GM12873 (cell line): ENCODE measurements at regions not wholly inside any gene's neighbourhood (a gene's known extent, or its start where the extent isn't known, plus 50 kb on each side); places are given as distances from the start of the nearest gene placed in this dataset.

Source experiments
- CTCF ChIP-seq: IDR thresholded peaks from 2 replicates; pipeline ENCODE4 v1.5.1; 2012; ENCODE audit warnings: low read depth, mild to moderate bottlenecking, moderate library complexity, low read length, control low read depth; ENCODE audit not compliant: insufficient read depth; ENCODE audit errors: missing control alignments

DNA sequence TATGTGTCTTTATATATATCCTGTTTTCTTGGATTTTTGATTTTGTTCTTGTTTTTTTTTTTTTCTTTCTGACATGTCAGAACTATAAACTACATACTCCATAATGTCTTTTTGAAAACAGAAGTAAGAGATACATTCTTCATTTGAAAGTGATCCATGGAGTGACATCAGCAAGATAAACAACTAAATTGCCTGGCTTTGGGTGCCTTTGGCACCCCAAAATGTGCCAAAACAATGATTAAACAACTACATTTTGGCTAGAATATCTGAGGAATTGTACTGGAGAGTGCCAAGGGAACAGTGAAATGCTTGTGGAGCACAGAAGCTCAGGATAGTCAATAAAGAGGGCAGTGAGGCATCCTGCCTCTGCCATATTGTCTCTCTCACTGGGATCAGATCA, 766.1 kb upstream of the ANO3 start:
- no peak for TF ChIP-seq CTCF

GRCh38 chr11:25566298-25567200, 765.4 kb upstream of the ANO3 start:
- TF ChIP-seq CTCF = no peak

- TF ChIP-seq CTCF = no peak
Observed at GRCh38 chr11:25576320-25576719, 755.6 kb upstream of the ANO3 start.

DNA sequence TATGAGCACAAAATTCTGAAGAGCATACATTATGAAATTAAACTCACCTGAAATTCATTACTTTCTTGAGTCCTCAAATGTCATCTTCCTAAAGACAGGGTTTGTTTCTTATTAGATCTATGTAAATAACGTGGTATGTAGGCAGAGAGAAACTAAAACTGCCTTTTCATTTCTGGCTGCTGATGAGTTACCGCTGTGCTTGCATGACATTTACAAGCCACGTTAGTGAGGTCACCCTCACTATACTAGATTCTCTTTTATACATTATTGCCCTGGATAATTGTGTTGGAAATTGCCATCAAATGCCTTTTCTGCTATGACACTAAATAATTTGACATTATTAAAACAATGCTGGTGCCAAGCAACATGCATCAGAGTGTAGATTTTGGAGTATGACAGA, 748.3 kb upstream of the ANO3 start:
- no peak for TF ChIP-seq CTCF

DNA sequence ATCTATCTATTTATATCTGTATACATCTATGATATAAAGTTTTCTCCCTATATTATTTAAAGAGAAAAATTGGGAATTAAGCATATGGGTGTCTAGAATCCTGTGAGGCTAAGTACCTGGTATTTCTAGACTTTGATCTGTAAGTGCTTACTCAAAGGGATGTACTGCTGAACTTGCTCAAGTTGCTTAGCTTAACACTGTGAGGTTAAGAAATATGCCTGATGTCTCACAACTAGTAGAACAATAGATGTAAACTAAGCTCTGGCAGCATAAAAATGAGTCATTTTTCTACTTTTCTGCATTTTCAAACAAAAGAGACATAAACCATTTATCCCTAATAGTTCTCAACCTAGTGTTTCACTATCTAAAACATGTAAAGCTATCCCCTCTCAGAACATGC, 744.4 kb upstream of the ANO3 start:
- TF ChIP-seq CTCF = no peak

DNA sequence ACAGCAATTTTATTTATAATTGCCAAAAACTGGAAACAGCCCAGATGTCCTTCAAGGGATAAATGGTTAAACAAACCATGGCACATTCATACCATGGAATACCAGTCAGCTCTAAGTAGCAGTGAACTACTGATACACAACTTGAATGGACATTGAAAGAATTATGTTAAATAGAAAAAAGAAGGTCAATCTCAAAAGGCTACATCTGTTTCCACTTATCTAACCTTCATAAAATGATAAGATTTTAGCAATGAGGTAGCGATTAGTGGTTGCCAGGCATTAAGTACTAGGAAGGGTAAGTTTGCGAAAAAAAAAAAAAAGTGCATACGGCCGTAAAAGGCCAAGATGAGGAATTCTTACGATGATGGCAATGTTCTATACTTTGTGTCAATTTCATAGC, 738.7 kb upstream of the ANO3 start:
- TF ChIP-seq CTCF = no peak

DNA sequence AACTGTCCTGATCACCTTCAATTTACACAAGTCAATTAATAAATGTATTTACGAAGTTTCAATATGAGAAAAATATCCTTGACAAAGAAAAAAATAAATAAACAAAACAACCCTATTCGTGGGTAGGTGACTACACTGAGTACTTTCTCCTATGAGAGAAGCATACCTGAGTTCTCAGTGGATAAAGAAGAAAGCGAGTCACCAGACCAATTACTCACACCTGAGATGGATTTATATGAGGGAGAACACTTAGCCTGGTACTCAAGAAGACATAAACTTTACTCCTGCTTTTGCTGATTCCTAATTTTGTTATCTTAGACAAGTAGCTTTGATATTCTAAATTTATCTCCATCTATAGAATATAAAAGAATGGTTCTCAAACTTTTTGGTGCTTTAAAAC, 735.2 kb upstream of the ANO3 start:
- no peak for TF ChIP-seq CTCF
